ENCODE measurements at regions not wholly inside any gene's neighbourhood (a gene's known extent, or its start where the extent isn't known, plus 50 kb on each side); places are given as distances from the start of the nearest gene placed in this dataset.

GRCh38 chr18:73088445-73088844 is 220.7 kb upstream of the NETO1 start:
- no peak for TF ChIP-seq CTCF (IDR thresholded peaks at IDR 0.05; ENCODE audit: poor library complexity)
- TF ChIP-seq EZH2phosphoT487 (IDR thresholded peaks at IDR 0.05; ENCODE audit: low read depth, severe bottlenecking, unreplicated experiment) = no peak
- no peak for TF ChIP-seq EZH2 (IDR thresholded peaks at IDR 0.05; ENCODE audit: borderline replicate concordance)
- Histone ChIP-seq H3K79me2 (no peaks in the 10 kb centered on the region), H3K27me3 (no peaks in the 10 kb centered on the region), H3K36me3 (replicated peaks; ENCODE audit: insufficient read depth, low read depth) (no peaks in the 10 kb centered on the region), H3K4me2 (no peak overlapping the region), H3K9me3 (ENCODE audit: low read depth) (no peaks in the 10 kb centered on the region), H3K4me1 (ENCODE audit: insufficient read depth) (no peaks in the 10 kb centered on the region), H3K9me2 (replicated peaks; ENCODE audit: insufficient read depth) (no peaks in the 10 kb centered on the region), H4K20me1 (ENCODE audit: insufficient read depth, poor library complexity, severe bottlenecking) (no peaks in the 10 kb centered on the region), H3K27ac (no peak overlapping the region), H2AFZ (no peak overlapping the region), H3K4me3 (no peak overlapping the region)
- WGBS (ENCODE audit: low lambda C conversion rate, missing lambda C conversion rate) = 74% methylated on average over 1 of the region's 1 CpG
- DNase-seq (ENCODE audit: low spot score) = no peak

GRCh38 chr18:73087282-73087977 is 219.6 kb upstream of the NETO1 start:
- no peaks in the 10 kb centered on the region for H3K27me3 ChIP-seq
- H3K79me2 ChIP-seq = no peaks in the 10 kb centered on the region
- DNase-seq (ENCODE audit: low spot score) = no peak
- H3K36me3 ChIP-seq (replicated peaks; ENCODE audit: insufficient read depth, low read depth) = no peaks in the 10 kb centered on the region
- H3K4me1 ChIP-seq (ENCODE audit: insufficient read depth) = no peaks in the 10 kb centered on the region
- H3K27ac ChIP-seq = no peak overlapping the region
- no peaks in the 10 kb centered on the region for H4K20me1 ChIP-seq (ENCODE audit: insufficient read depth, poor library complexity, severe bottlenecking)
- WGBS (ENCODE audit: low lambda C conversion rate, missing lambda C conversion rate) = 82% methylated on average over 8 of the region's 8 CpGs
- no peaks in the 10 kb centered on the region for H3K9me2 ChIP-seq (replicated peaks; ENCODE audit: insufficient read depth)
- no peak overlapping the region for H3K4me2 ChIP-seq
- TF ChIP-seq EZH2phosphoT487 (IDR thresholded peaks at IDR 0.05; ENCODE audit: low read depth, severe bottlenecking, unreplicated experiment) = no peak
- H3K4me3 ChIP-seq = no peak overlapping the region
- H2AFZ ChIP-seq = no peak overlapping the region
- no peaks in the 10 kb centered on the region for H3K9me3 ChIP-seq (ENCODE audit: low read depth)

- Histone ChIP-seq H3K9me3 (ENCODE audit: low read depth) (no peaks in the 10 kb centered on the region), H3K36me3 (replicated peaks; ENCODE audit: insufficient read depth, low read depth) (no peaks in the 10 kb centered on the region), H2AFZ (no peak overlapping the region), H3K4me3 (no peak overlapping the region), H3K79me2 (no peaks in the 10 kb centered on the region), H3K4me2 (no peak overlapping the region), H4K20me1 (ENCODE audit: insufficient read depth, poor library complexity, severe bottlenecking) (no peaks in the 10 kb centered on the region), H3K27me3 (no peaks in the 10 kb centered on the region), H3K9me2 (replicated peaks; ENCODE audit: insufficient read depth) (no peaks in the 10 kb centered on the region), H3K4me1 (ENCODE audit: insufficient read depth) (no peaks in the 10 kb centered on the region), H3K27ac (no peak overlapping the region)
- no peak for DNase-seq (ENCODE audit: low spot score)
- 88% methylated on average over 2 of the region's 2 CpGs for WGBS (ENCODE audit: low lambda C conversion rate, missing lambda C conversion rate)
- TF ChIP-seq EZH2phosphoT487 (IDR thresholded peaks at IDR 0.05; ENCODE audit: low read depth, severe bottlenecking, unreplicated experiment) (no peak), CTCF (IDR thresholded peaks at IDR 0.05; ENCODE audit: poor library complexity) (no peak), EZH2 (IDR thresholded peaks at IDR 0.05; ENCODE audit: borderline replicate concordance) (no peak)
Measured at GRCh38 chr18:73079920-73080319, 212.1 kb upstream of the NETO1 start.

- Histone ChIP-seq H4K20me1 (ENCODE audit: insufficient read depth, poor library complexity, severe bottlenecking) (no peaks in the 10 kb centered on the region), H3K4me3 (no peak overlapping the region), H3K9me3 (ENCODE audit: low read depth) (no peaks in the 10 kb centered on the region), H3K36me3 (replicated peaks; ENCODE audit: insufficient read depth, low read depth) (no peaks in the 10 kb centered on the region), H3K9me2 (replicated peaks; ENCODE audit: insufficient read depth) (no peaks in the 10 kb centered on the region), H3K27ac (no peak overlapping the region), H3K79me2 (no peaks in the 10 kb centered on the region), H3K4me2 (no peak overlapping the region), H3K4me1 (ENCODE audit: insufficient read depth) (no peaks in the 10 kb centered on the region), H2AFZ (no peak overlapping the region), H3K27me3 (no peaks in the 10 kb centered on the region)
- TF ChIP-seq EZH2 (IDR thresholded peaks at IDR 0.05; ENCODE audit: borderline replicate concordance) (no peak), EZH2phosphoT487 (IDR thresholded peaks at IDR 0.05; ENCODE audit: low read depth, severe bottlenecking, unreplicated experiment) (no peak), CTCF (IDR thresholded peaks at IDR 0.05; ENCODE audit: poor library complexity) (no peak)
- DNase-seq (ENCODE audit: low spot score) = no peak
- WGBS (ENCODE audit: low lambda C conversion rate, missing lambda C conversion rate) = 81% methylated on average over 4 of the region's 4 CpGs
Measured at GRCh38 chr18:73060666-73061288, 193.0 kb upstream of the NETO1 start.

Data from hepatocyte (in vitro differentiated cells).